ENCODE measurements at regions not wholly inside any gene's neighbourhood (a gene's known extent, or its start where the extent isn't known, plus 50 kb on each side); places are given as distances from the start of the nearest gene placed in this dataset.
"Not testable (repeated sequence)": the region's sequence is repeated elsewhere in the genome, so short reads cannot be mapped to it uniquely, and the experiment has no call there.

DNA sequence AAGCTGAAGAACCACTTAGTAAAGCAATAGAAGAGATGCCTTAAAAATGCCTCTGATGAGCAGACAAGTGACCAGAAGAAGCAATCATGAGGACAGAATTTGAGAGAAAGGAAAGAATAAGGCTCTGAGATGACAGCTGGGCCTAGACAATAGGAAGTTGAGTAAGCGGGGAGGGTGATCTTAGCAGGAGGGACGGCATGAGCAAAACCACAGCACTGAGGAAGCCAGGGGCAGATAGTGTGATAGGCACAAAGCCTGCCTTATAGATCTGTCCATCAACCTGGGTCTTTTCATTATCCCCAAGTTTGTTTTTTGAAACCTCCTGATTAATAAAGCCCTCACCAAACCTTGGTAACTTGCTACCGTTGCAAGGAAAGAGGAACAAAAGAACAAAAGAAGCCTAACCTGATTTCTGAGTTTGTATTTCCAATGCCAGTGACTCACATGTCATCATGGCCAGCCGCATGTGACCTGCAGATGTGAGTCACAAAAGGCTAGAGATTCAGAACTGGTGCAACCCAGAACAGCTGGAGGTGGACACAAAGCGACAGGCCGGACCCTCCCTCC lies 55.7 kb upstream of the PPARGC1A start:
- H3K36me3 ChIP-seq, result no peaks in the 10 kb centered on the region
- ATAC-seq (ENCODE audit: insufficient number of reproducible peaks, low FRiP score, low read depth), result no peak

DNA sequence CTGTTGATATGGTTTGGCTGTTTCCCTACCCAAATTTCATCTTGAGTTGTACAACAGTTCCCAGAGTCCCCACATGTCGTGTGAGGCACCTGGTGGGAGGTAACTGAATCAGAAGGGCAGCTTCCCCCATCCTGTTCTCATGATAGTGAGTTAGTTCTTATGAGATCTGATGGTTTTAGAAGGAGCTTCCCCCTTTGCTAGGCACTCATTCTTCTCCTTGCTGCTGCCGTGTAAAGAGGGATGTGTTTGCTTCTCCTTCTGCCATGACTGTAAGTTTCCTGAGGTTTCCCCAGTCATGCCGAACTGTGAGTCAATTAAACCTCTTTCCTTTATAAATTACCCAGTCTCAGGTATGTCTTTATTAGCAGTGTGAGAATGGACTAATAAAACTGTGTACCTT lies 54.7 kb upstream of the PPARGC1A start:
- not testable (repeated sequence) for ATAC-seq (ENCODE audit: insufficient number of reproducible peaks, low FRiP score, low read depth); DNase-seq (ENCODE audit: low spot score); H3K9me3 ChIP-seq; H3K27me3 ChIP-seq (replicated peaks; ENCODE audit: insufficient read depth); H3K4me1 ChIP-seq (ENCODE audit: control insufficient read depth in 1 of 2, low read depth in 2 of 2); H3K27ac ChIP-seq; H3K4me3 ChIP-seq; H3K36me3 ChIP-seq

More for the DNA sequence above, 55.7 kb upstream of the PPARGC1A start:
- no peak for DNase-seq (ENCODE audit: low spot score)
- no peak overlapping the region for H3K27ac ChIP-seq
- no peaks in the 10 kb centered on the region for H3K27me3 ChIP-seq (replicated peaks; ENCODE audit: insufficient read depth)
- no peak for TF ChIP-seq CTCF (IDR thresholded peaks at IDR 0.05)
- H3K9me3 ChIP-seq, result no peaks in the 10 kb centered on the region
- no peak overlapping the region for H3K4me3 ChIP-seq
- no peaks in the 10 kb centered on the region for H3K4me1 ChIP-seq (ENCODE audit: control insufficient read depth in 1 of 2, low read depth in 2 of 2)

- ATAC-seq (ENCODE audit: insufficient number of reproducible peaks, low FRiP score, low read depth), result no peak
- TF ChIP-seq CTCF (IDR thresholded peaks at IDR 0.05), result no peak
- Histone ChIP-seq H3K4me3 (no peak overlapping the region), H3K27me3 (replicated peaks; ENCODE audit: insufficient read depth) (no peaks in the 10 kb centered on the region), H3K9me3 (no peaks in the 10 kb centered on the region), H3K36me3 (no peaks in the 10 kb centered on the region), H3K4me1 (ENCODE audit: control insufficient read depth in 1 of 2, low read depth in 2 of 2) (no peaks in the 10 kb centered on the region), H3K27ac (no peak overlapping the region)
- no peak for DNase-seq (ENCODE audit: low spot score)
These were observed 53.6 kb upstream of the PPARGC1A start for GRCh38 chr4:23943478-23943877.

- no peaks in the 10 kb centered on the region for H3K27me3 ChIP-seq (replicated peaks; ENCODE audit: insufficient read depth)
- no peaks in the 10 kb centered on the region for H3K36me3 ChIP-seq
- H3K9me3 ChIP-seq, result no peaks in the 10 kb centered on the region
- DNase-seq (ENCODE audit: low spot score) (no peak), ATAC-seq (ENCODE audit: insufficient number of reproducible peaks, low FRiP score, low read depth) (no peak)
- TF ChIP-seq CTCF (IDR thresholded peaks at IDR 0.05), result no peak
- no peak overlapping the region for H3K27ac ChIP-seq
- no peaks in the 10 kb centered on the region for H3K4me1 ChIP-seq (ENCODE audit: control insufficient read depth in 1 of 2, low read depth in 2 of 2)
- no peak overlapping the region for H3K4me3 ChIP-seq
These were observed 52.6 kb upstream of the PPARGC1A start for GRCh38 chr4:23942471-23942870.

Measured in thoracic aorta (tissue), 2 donors.